AG09319 (cell line): ENCODE measurements at regions not wholly inside any gene's neighbourhood (a gene's known extent, or its start where the extent isn't known, plus 50 kb on each side); places are given as distances from the start of the nearest gene placed in this dataset.

Experiments used
- DNase-seq: peaks from one replicate; pipeline ENCODE4 v3.0.0-alpha.2; 2010; ENCODE audit warnings: low read depth; ENCODE audit errors: extremely low read depth
- TF ChIP-seq, protein P1 (sequence below): IDR thresholded peaks from 2 replicates; pipeline ENCODE4 v1.5.1; 2011; ENCODE audit warnings: low read depth, mild to moderate bottlenecking, inconsistent platforms, low read length, moderate library complexity

DNA sequence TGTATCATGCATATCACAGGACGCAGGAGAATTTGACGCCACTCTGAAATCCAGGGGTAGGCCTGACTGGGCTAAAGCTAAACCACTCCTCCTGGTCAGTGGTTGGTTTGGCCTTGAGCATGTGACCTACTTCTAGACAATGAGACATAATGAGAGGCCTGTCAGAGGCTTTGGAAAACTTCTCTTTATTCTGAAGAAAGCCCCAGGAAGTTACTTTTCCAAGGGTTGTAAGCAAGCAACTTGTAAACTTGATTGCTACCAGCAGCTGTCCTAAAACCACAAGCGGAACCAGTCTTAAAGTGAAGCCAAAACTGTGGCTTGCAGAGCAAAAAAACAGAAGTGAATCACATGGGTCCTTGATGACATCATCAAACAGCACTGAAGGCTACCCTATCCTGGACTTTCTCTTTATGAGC lies 138.2 kb upstream of the COX10 start:
- TF ChIP-seq, protein P1, sequence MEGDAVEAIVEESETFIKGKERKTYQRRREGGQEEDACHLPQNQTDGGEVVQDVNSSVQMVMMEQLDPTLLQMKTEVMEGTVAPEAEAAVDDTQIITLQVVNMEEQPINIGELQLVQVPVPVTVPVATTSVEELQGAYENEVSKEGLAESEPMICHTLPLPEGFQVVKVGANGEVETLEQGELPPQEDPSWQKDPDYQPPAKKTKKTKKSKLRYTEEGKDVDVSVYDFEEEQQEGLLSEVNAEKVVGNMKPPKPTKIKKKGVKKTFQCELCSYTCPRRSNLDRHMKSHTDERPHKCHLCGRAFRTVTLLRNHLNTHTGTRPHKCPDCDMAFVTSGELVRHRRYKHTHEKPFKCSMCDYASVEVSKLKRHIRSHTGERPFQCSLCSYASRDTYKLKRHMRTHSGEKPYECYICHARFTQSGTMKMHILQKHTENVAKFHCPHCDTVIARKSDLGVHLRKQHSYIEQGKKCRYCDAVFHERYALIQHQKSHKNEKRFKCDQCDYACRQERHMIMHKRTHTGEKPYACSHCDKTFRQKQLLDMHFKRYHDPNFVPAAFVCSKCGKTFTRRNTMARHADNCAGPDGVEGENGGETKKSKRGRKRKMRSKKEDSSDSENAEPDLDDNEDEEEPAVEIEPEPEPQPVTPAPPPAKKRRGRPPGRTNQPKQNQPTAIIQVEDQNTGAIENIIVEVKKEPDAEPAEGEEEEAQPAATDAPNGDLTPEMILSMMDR: no peak
- peak; percentile 38 for DNase-seq

DNA sequence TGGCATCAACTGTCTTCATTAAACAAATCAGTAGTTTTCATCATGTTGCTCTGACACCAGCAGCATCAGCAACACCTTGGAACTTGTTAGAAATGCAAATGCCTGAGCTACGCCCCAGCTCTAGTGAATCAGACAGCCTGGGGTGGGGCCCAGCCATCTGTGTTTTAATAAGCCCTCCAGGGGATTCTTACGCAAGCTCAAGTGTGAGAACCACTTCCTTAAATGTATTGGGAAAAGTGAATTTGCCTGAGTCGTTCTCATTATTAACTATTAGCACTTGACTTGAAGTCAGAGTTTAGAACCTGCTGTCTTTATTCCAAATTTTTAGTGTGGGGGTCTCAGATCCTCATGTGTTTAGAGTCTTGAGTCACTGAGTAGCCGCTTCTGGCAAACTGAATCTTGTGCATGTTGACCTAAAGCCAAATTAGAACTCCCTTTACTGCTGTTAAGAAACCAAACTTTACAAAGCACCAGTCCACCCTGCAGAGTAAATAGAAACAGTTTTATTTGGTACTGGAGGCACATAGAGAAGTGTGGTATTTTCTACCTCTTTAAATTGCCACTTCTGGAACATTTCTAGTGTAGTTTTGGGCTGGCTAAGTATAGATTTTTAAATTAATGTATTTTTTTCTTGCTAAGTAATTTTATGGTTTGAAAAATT lies 137.4 kb upstream of the COX10 start:
- TF ChIP-seq, protein P1: no peak
- no peak for DNase-seq

DNA sequence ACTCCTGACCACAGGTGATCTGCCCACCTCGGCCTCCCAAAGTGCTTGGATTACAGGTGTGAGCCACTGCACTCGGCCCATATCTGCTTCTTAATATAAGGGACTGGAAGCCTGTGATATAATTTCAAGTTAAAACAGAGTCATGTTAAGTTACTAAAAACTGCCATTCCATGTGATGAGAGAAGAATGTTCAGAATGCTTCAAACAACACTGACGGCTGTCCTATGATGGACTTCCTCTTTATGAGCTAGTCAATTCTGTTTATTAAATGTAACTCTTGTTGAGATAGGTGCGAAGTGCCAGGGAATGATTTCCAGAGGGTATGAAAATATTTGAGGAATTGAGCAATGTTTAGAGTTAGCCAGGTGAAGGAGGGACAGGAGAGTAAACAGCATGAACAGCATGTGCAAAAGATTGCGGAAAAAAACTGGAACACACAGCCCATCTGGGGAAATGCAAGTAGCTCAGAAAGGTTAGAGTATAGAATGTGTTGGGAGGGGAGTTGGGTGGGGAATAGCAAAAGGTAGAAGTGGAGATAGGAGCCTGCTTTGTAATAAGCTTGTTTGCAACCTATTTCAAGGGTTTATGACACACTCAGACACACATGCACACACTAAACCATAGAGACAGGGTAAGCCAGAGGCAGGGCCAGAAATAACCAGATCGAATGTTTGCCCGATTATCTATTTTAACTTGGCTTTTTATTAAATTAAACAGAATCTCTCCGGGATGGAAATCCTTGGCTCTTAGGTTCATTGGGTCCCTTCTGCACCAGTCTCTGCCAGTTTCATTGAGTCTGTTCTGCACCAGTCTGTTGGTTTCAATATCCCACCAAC lies 135.6 kb upstream of the COX10 start:
- no peak for DNase-seq
- TF ChIP-seq, protein P1: no peak

DNA sequence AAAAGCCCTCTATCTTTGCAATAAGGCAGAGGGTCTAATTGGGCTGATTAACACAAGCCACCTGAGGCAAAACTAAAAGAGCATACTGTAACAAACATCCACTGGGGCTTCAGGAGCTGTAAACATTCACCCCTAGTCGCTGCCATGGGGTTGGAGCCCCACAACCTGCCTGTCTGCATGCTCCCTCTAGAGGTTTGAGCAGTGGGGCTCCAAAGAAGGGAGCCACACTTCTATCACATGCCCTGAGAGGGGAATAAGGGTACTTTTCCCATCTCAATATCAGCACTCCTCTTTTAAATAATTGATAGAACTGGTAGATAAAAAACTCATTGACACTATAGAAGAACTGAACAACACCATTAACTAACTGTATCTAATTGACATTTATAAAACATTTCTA lies 130.1 kb upstream of the COX10 start:
- TF ChIP-seq, protein P1: no peak
- no peak for DNase-seq

DNA sequence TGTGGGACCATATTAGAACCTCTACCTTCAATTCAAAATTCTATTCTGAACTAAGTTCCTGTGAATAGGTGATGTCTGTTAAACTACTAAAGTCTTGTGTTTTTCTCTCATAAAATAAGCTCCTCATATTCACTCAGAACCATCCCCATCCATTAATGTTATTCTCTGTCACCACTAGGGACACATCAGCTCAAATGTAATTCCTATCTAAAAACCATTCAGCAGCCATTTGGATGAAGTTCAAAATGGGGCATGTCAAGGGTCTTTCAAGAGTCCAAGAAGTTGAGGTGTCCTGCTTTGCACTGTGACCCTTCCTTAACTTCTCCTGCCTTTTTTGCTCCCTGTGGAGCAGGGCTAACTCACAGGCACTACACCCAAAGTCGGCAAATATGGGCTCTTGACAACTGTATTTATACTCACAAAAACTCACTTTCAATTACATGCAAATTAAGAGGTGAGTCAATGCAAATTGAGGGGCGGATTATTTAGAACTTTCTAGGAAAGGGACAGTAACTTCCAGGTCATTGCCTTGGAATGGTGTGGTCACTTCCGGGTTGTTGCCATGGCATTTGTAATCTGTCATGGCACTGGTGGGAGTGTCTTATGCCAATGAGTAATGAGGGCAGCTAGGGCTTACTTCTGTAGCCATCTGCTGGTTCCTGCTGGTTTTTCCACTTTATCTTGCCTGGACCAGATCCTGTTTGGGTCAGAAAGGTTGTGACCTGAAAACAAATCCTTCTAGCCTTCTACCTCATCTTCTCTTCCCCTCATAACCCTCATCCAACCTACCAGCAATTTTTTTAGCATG lies 128.2 kb upstream of the COX10 start:
- no peak for DNase-seq
- TF ChIP-seq, protein P1: no peak

DNA sequence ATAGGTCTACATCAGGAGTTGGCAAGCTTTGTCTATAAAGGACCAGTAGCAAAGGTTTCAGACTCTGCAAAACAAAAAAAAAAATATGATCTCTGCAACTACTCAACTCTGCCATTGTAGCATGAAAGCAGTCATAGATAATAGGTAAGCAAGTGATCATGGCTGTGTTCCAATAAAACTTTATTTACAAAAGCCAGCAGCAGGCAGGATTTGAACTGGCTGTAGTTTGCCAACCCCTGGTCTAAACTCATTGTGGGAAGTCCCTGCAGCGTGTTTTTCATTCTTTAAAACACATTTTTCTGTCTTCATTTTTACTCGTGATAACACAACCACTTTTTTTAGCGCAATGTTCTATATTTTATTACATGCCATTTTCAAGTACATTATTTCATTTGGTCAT lies 127.5 kb upstream of the COX10 start:
- no peak for DNase-seq
- TF ChIP-seq, protein P1: no peak
